ENCODE measurements at regions not wholly inside any gene's neighbourhood (a gene's known extent, or its start where the extent isn't known, plus 50 kb on each side); places are given as distances from the start of the nearest gene placed in this dataset.

GRCh38 chr1:200238311-200238710 lies 171.5 kb downstream of the ZNF281 start:
- no peak overlapping the region for H3K4me3 ChIP-seq (ENCODE audit: low read depth, low read length)
- no peak for DNase-seq (ENCODE audit: low read depth)
- TF ChIP-seq CTCF (IDR thresholded peaks at IDR 0.05; ENCODE audit: insufficient read depth, low read depth, low read length, missing control alignments), result no peak

- H3K4me3 ChIP-seq (ENCODE audit: low read depth, low read length), result no peak overlapping the region
- TF ChIP-seq CTCF (IDR thresholded peaks at IDR 0.05; ENCODE audit: insufficient read depth, low read depth, low read length, missing control alignments), result no peak
- DNase-seq (ENCODE audit: low read depth), result no peak
Measured at GRCh38 chr1:200237066-200237465, 172.8 kb downstream of the ZNF281 start.

GRCh38 chr1:200234938-200235337 lies 174.9 kb downstream of the ZNF281 start:
- DNase-seq (ENCODE audit: low read depth), result no peak
- TF ChIP-seq CTCF (IDR thresholded peaks at IDR 0.05; ENCODE audit: insufficient read depth, low read depth, low read length, missing control alignments), result no peak
- H3K4me3 ChIP-seq (ENCODE audit: low read depth, low read length), result no peak overlapping the region

- DNase-seq (ENCODE audit: low read depth), result no peak
- no peak overlapping the region for H3K4me3 ChIP-seq (ENCODE audit: low read depth, low read length)
- no peak for TF ChIP-seq CTCF (IDR thresholded peaks at IDR 0.05; ENCODE audit: insufficient read depth, low read depth, low read length, missing control alignments)
Measured at GRCh38 chr1:200233393-200233792, 176.4 kb downstream of the ZNF281 start.

- no peak overlapping the region for H3K4me3 ChIP-seq (ENCODE audit: low read depth, low read length)
- no peak for TF ChIP-seq CTCF (IDR thresholded peaks at IDR 0.05; ENCODE audit: insufficient read depth, low read depth, low read length, missing control alignments)
- DNase-seq (ENCODE audit: low read depth), result no peak
Measured at GRCh38 chr1:200231787-200232231, 178.0 kb downstream of the ZNF281 start.

- no peak overlapping the region for H3K4me3 ChIP-seq (ENCODE audit: low read depth, low read length)
- TF ChIP-seq CTCF (IDR thresholded peaks at IDR 0.05; ENCODE audit: insufficient read depth, low read depth, low read length, missing control alignments), result no peak
- no peak for DNase-seq (ENCODE audit: low read depth)
Measured at GRCh38 chr1:200230671-200231070, 179.2 kb downstream of the ZNF281 start.

GRCh38 chr1:200228486-200228885 lies 181.3 kb downstream of the ZNF281 start:
- H3K4me3 ChIP-seq (ENCODE audit: low read depth, low read length), result no peak overlapping the region
- DNase-seq (ENCODE audit: low read depth), result no peak
- TF ChIP-seq CTCF (IDR thresholded peaks at IDR 0.05; ENCODE audit: insufficient read depth, low read depth, low read length, missing control alignments), result no peak

Measured in GM12865 (cell line).